Hepatocyte (in vitro differentiated cells): ENCODE measurements at regions not wholly inside any gene's neighbourhood (a gene's known extent, or its start where the extent isn't known, plus 50 kb on each side); places are given as distances from the start of the nearest gene placed in this dataset.

ENCODE experiments used
- DNase-seq: peaks from one replicate; pipeline ENCODE4 v3.0.0-alpha.2; 2016; ENCODE audit warnings: low spot score
- H2AFZ ChIP-seq: fragments of 200-600 bp; sonication (generic); 2 replicates; pipeline ENCODE4 v1.6.0; 2016; ENCODE audit warnings: antibody characterized with exemption, mild to moderate bottlenecking
- H3K27ac ChIP-seq: fragments of 200-600 bp; sonication (generic); 2 replicates; pipeline ENCODE4 v1.5.1; 2016; ENCODE audit warnings: mild to moderate bottlenecking
- H3K27me3 ChIP-seq: fragments of 200-600 bp; sonication (generic); 2 replicates; pipeline ENCODE4 v1.6.1; 2016
- H3K36me3 ChIP-seq: fragments of 200-600 bp; sonication (generic); replicated peaks from 2 replicates; pipeline ENCODE4 v1.5.1; 2016; ENCODE audit warnings: low read depth; ENCODE audit not compliant: insufficient read depth
- H3K4me1 ChIP-seq: fragments of 200-600 bp; sonication (generic); 2 replicates; pipeline ENCODE4 v1.5.1; 2016; ENCODE audit warnings: mild to moderate bottlenecking, moderate library complexity; ENCODE audit not compliant: insufficient read depth
- H3K4me2 ChIP-seq: fragments of 200-600 bp; sonication (generic); 2 replicates; pipeline ENCODE4 v1.6.0; 2016
- H3K4me3 ChIP-seq: fragments of 200-600 bp; sonication (generic); 2 replicates; pipeline ENCODE4 v1.5.1; 2016; ENCODE audit warnings: mild to moderate bottlenecking
- H3K79me2 ChIP-seq: fragments of 200-600 bp; sonication (generic); 2 replicates; pipeline ENCODE4 v1.6.0; 2017; ENCODE audit warnings: mild to moderate bottlenecking
- H3K9me2 ChIP-seq: fragments of 200-600 bp; sonication (generic); replicated peaks from 2 replicates; pipeline ENCODE4 v1.6.0; 2017; ENCODE audit warnings: mild to moderate bottlenecking; ENCODE audit not compliant: insufficient read depth
- H3K9me3 ChIP-seq: fragments of 200-600 bp; sonication (generic); 2 replicates; pipeline ENCODE4 v1.5.1; 2016; ENCODE audit warnings: low read depth, mild to moderate bottlenecking
- H4K20me1 ChIP-seq: fragments of 200-600 bp; sonication (generic); 2 replicates; pipeline ENCODE4 v1.6.0; 2016; ENCODE audit warnings: mild to moderate bottlenecking; ENCODE audit not compliant: insufficient read depth, poor library complexity, severe bottlenecking
- CTCF ChIP-seq: fragments of 200-600 bp; sonication (generic); IDR thresholded peaks from 2 replicates; pipeline ENCODE4 v1.5.1; 2016; ENCODE audit warnings: antibody characterized with exemption, mild to moderate bottlenecking; ENCODE audit not compliant: poor library complexity
- EZH2 ChIP-seq: fragments of 200-600 bp; sonication (generic); IDR thresholded peaks from 2 replicates; pipeline ENCODE4 v1.6.1; 2016; ENCODE audit warnings: antibody characterized with exemption, mild to moderate bottlenecking, borderline replicate concordance
- EZH2phosphoT487 ChIP-seq: fragments of 200-600 bp; sonication (generic); IDR thresholded peaks from one replicate; pipeline ENCODE4 v1.6.1; 2018; ENCODE audit warnings: antibody characterized with exemption, mild to moderate bottlenecking, low read depth, moderate library complexity; ENCODE audit not compliant: unreplicated experiment, severe bottlenecking
- WGBS: methylation state at CpG from one replicate; pipeline ENCODE4 v1.1.6; 2016; ENCODE audit warnings: low lambda C conversion rate; ENCODE audit errors: missing lambda C conversion rate; 5-methylcytosine and 5-hydroxymethylcytosine counted together

- TF ChIP-seq CTCF (peak; percentile 96), EZH2 (no peak)
- no peak overlapping the region for H3K27ac ChIP-seq
Measured at GRCh38 chr13:52968074-52968700, 60.4 kb upstream of the OLFM4 start.

GRCh38 chr13:52961987-52962386 is 66.6 kb upstream of the OLFM4 start:
- no peak overlapping the region for H2AFZ ChIP-seq
- no peaks in the 10 kb centered on the region for H3K9me3 ChIP-seq
- TF ChIP-seq EZH2 (no peak), EZH2phosphoT487 (no peak), CTCF (no peak)
- no peaks in the 10 kb centered on the region for H3K27me3 ChIP-seq
- no peak overlapping the region for H3K4me3 ChIP-seq
- no peak for DNase-seq
- 38% methylated on average over 4 of the region's 4 CpGs for WGBS
- no peak overlapping the region for H3K4me2 ChIP-seq
- no peaks in the 10 kb centered on the region for H3K9me2 ChIP-seq
- no peaks in the 10 kb centered on the region for H3K79me2 ChIP-seq
- H3K4me1 ChIP-seq: no peaks in the 10 kb centered on the region
- no peak overlapping the region for H3K27ac ChIP-seq
- H4K20me1 ChIP-seq: no peaks in the 10 kb centered on the region
- no peaks in the 10 kb centered on the region for H3K36me3 ChIP-seq

More at GRCh38 chr13:52968074-52968700, 60.4 kb upstream of the OLFM4 start:
- Histone ChIP-seq H3K9me3 (no peaks in the 10 kb centered on the region), H3K4me1 (no peaks in the 10 kb centered on the region), H2AFZ (no peak overlapping the region), H3K9me2 (no peaks in the 10 kb centered on the region), H3K4me2 (no peak overlapping the region), H4K20me1 (no peaks in the 10 kb centered on the region), H3K27me3 (no peaks in the 10 kb centered on the region), H3K79me2 (no peaks in the 10 kb centered on the region), H3K4me3 (no peak overlapping the region), H3K36me3 (no peaks in the 10 kb centered on the region)
- DNase-seq: peak; percentile 91
- 25% methylated on average over 13 of the region's 13 CpGs for WGBS

GRCh38 chr13:52961256-52961910 is 67.2 kb upstream of the OLFM4 start:
- H3K4me2 ChIP-seq: no peak overlapping the region
- no peaks in the 10 kb centered on the region for H4K20me1 ChIP-seq
- no peaks in the 10 kb centered on the region for H3K36me3 ChIP-seq
- H3K9me2 ChIP-seq: no peaks in the 10 kb centered on the region
- 39% methylated on average over 3 of the region's 3 CpGs for WGBS
- DNase-seq: no peak
- H3K4me1 ChIP-seq: no peaks in the 10 kb centered on the region
- TF ChIP-seq CTCF (no peak), EZH2 (no peak), EZH2phosphoT487 (no peak)
- H3K27ac ChIP-seq: no peak overlapping the region
- H2AFZ ChIP-seq: no peak overlapping the region
- H3K79me2 ChIP-seq: no peaks in the 10 kb centered on the region
- no peak overlapping the region for H3K4me3 ChIP-seq
- H3K9me3 ChIP-seq: no peaks in the 10 kb centered on the region
- H3K27me3 ChIP-seq: peaks cover 1% of the 10 kb centered on the region
